GM06990 (cell line): ENCODE measurements at regions not wholly inside any gene's neighbourhood (a gene's known extent, or its start where the extent isn't known, plus 50 kb on each side); places are given as distances from the start of the nearest gene placed in this dataset.
A peak's percentile ranks its signal among the peaks of the same experiment; 100 is the strongest.

Experiments
- DNase-seq: peaks from one replicate; pipeline ENCODE4 v3.0.0-alpha.2; 2011; ENCODE audit not compliant: insufficient read length; ENCODE audit errors: extremely low read depth
- H3K27me3 ChIP-seq: replicated peaks from 2 replicates; pipeline ENCODE4 v1.6.0; 2011; ENCODE audit warnings: low read length; ENCODE audit not compliant: control insufficient read depth, insufficient read depth
- H3K36me3 ChIP-seq: 2 replicates; pipeline ENCODE4 v1.5.1; 2011; ENCODE audit warnings: low read length; ENCODE audit not compliant: control insufficient read depth, insufficient read depth
- H3K4me3 ChIP-seq: replicated peaks from 2 replicates; pipeline ENCODE4 v1.5.1; 2011; ENCODE audit warnings: low read depth, mild to moderate bottlenecking, control low read depth, low read length
- TF ChIP-seq, protein P1 (sequence below): IDR thresholded peaks from 2 replicates; pipeline ENCODE4 v1.5.1; 2011; ENCODE audit warnings: low read length, control low read depth, mild to moderate bottlenecking, inconsistent platforms; ENCODE audit not compliant: insufficient read depth, poor library complexity, severe bottlenecking

DNA sequence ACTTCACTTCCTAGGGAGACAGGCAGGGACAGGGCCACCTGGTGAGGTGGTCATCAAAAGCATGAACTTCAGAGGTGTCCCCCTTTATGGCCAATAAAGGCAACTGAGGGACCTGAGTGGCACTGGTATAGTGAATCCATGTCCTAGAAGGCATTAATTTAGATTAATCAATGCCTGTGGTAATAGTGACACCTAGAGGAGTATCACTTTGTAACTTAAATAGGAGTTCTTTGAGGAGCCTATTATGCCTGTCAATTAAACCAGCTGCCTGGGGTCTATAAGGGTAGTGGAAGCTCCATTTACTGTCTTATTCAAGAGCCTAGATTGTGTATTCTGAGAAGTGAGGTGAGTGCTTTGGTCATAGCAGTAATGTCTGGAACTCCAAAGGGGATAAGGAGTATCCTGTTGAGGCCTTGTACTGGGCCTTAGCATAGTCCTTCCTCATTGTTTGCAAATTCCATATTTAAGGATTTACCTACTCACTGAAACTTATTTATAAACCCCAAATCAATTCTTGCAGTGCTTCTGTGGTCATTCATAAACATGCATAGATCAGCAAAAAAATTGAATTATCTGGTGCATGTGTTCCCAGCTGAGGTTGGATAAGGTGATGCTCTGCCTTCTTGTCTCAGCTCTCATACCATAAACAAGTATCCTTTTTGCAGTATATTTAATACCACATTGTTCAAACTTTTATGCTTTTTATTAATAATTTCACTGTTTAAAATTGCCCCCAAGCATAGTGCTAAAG is 213.8 kb upstream of the RADX start:
- no peak overlapping the region for H3K4me3 ChIP-seq
- H3K36me3 ChIP-seq: no peaks in the 10 kb centered on the region
- no peak for DNase-seq
- TF ChIP-seq, protein P1, sequence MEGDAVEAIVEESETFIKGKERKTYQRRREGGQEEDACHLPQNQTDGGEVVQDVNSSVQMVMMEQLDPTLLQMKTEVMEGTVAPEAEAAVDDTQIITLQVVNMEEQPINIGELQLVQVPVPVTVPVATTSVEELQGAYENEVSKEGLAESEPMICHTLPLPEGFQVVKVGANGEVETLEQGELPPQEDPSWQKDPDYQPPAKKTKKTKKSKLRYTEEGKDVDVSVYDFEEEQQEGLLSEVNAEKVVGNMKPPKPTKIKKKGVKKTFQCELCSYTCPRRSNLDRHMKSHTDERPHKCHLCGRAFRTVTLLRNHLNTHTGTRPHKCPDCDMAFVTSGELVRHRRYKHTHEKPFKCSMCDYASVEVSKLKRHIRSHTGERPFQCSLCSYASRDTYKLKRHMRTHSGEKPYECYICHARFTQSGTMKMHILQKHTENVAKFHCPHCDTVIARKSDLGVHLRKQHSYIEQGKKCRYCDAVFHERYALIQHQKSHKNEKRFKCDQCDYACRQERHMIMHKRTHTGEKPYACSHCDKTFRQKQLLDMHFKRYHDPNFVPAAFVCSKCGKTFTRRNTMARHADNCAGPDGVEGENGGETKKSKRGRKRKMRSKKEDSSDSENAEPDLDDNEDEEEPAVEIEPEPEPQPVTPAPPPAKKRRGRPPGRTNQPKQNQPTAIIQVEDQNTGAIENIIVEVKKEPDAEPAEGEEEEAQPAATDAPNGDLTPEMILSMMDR: no peak
- H3K27me3 ChIP-seq: no peaks in the 10 kb centered on the region

DNA sequence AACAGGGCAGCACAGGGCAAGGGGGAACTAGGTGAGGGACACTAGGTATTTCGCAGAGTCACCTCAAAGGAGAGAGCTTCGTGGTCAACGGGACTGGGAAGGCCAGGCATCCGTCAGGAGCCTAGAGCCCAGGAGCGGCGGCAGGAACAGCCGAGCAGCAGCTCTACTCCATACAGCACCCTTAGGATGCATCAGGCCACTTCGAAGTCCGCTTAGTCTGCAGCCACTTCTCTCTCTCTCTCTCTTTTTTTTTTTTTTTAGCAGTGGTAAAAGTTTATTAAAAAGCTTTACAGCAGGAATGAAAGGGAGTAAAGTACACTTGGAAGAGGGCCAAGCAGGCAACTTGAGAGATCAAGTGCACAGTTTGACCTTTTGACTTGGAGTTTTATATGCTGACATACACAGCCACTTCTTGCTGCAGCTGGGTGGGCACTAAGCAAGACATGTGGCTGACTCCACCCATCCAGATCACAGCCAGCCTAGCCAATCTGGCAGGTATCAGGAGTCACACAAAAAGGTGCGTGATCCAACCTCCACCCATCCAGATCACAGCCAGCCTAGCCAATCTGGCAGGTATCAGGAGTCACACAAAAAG is 209.7 kb upstream of the RADX start:
- no peak for DNase-seq
- H3K4me3 ChIP-seq: no peak overlapping the region
- H3K27me3 ChIP-seq: no peaks in the 10 kb centered on the region
- no peaks in the 10 kb centered on the region for H3K36me3 ChIP-seq
- TF ChIP-seq, protein P1: no peak

DNA sequence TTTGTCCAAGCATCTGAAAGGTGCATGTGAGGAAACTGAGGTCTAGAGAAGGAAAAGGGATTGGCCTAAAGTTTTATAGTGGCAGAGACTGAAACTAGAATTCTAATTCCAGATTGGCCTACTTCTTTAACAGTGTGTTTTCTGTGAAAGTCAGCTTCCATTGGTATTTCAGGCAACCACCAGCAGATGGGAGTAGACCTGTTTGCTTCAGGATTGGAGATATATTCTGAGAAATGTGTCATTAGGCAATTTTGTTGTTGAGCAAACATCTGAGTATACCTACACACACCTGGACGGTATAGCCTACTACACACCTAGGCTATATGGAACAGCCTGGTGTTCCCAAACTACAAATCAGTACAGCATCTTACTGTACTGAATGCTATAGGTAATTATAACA is 207.3 kb upstream of the RADX start:
- DNase-seq: no peak
- Histone ChIP-seq H3K4me3 (no peak overlapping the region), H3K36me3 (no peaks in the 10 kb centered on the region), H3K27me3 (no peaks in the 10 kb centered on the region)
- TF ChIP-seq, protein P1: peak; percentile 15

DNA sequence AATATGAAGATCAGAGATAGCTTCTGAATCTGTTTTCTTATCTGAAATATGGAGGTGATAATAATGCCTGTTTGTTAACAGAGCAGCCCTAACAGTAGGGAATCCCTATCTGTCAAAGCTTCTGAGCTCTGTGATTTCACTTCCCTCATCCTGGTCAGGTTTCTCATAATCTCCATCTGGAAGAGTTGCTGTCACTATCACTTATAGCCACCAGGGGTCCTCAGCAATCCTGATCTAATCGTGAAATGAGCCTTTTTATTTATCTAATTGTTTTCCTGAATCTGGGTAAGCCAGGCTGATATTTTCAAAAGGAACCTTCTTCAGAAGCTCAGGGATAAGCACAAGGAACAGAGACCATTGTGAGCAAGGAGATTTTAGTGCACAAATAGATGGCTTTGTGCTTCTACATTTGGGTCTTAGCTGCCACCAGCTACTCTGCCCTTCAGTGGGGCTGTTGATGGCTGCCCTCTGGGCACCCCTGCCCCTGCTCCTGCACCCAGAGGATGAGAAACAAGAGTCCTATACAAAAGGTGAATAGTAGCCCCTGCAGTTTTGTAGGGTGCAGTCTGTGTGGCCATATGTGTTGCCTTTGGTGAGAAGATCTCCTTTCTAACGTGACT is 196.4 kb upstream of the RADX start:
- H3K4me3 ChIP-seq: no peak overlapping the region
- H3K36me3 ChIP-seq: no peaks in the 10 kb centered on the region
- H3K27me3 ChIP-seq: no peaks in the 10 kb centered on the region
- DNase-seq: no peak
- TF ChIP-seq, protein P1: peak; percentile 69

DNA sequence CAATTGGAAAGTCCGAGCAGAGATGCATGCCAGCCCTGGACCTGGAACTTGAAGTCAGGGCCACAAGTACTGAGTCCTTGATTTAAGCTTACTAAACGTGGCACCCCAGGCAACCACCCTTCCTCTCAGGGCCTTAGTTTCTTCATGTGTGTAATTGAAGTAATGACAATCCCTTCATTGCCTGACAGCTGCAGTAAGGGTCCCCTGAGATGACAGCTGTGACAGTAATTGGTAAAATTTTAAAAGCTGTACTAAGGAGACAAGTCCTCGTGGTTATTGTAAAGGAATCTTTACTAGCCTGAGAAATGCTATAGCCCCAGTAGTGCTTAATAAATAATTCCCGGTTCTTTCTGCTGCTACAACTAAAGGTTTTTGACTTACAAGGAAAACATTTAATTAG is 175.1 kb upstream of the RADX start:
- TF ChIP-seq, protein P1: no peak
- no peak for DNase-seq
- Histone ChIP-seq H3K4me3 (no peak overlapping the region), H3K27me3 (no peaks in the 10 kb centered on the region), H3K36me3 (no peaks in the 10 kb centered on the region)
